ENCODE measurements at regions not wholly inside any gene's neighbourhood (a gene's known extent, or its start where the extent isn't known, plus 50 kb on each side); places are given as distances from the start of the nearest gene placed in this dataset.

DNA sequence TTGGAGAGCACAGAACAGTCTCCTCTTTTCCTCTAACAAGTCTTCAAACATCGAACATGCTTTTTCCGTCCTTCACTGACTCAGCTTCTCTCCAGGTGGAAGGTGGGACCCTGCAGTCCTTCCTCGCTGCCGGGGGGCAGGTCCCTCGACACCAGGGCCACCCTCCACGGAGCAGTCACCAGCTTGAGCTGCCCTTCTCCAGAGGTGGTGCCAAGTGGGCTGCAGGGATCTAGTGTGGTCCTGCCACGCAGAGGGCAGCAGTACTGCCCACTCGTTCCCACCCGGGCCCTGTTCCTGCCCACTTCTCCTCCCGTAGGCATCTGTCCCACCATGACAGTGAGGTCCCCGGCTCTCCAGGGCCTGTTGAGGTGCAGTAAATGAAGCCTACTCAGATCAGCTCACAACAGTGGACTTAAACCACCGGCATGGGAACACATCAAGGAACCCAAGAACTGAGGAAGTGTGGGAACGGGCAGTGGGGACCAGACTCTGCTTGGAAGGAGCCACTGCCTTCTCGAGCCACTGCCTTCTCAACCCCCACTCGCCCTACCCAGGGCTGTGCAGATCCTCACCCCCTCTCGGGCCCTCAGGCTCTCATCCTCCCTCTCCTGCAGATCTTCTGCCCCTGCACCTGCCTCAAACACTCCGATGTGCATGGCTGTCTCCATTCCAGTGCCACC is 153.9 kb downstream of the OAT start:
- H3K27ac ChIP-seq (replicated peaks; ENCODE audit: low read length), result no peak overlapping the region
- no peak overlapping the region for H2BK12ac ChIP-seq (ENCODE audit: low read length)
- no peak overlapping the region for H2AK5ac ChIP-seq (ENCODE audit: low read depth, low read length)
- no peak overlapping the region for H3K4ac ChIP-seq (ENCODE audit: low read length)
- no peak overlapping the region for H2AFZ ChIP-seq (ENCODE audit: low read length)
- H2BK120ac ChIP-seq (ENCODE audit: low read depth, low read length), result no peak overlapping the region
- H3K4me3 ChIP-seq (ENCODE audit: low read length in 2 of 2), result no peak overlapping the region
- no peak overlapping the region for H3K23ac ChIP-seq (ENCODE audit: low read depth, low read length, poor library complexity)
- H4K8ac ChIP-seq (ENCODE audit: low read depth, low read length), result no peak overlapping the region
- no peak overlapping the region for H3K9ac ChIP-seq (ENCODE audit: low read depth, low read length, poor library complexity)
- whole genome bisulfite sequencing, 2 donors (ENCODE audit: extremely low coverage in 2 of 2, insufficient read length in 2 of 2, insufficient replicate concordance in 1 of 2), result no CpG with 5 or more reads among the region's 17 CpGs
- H3K36me3 ChIP-seq (replicated peaks in 1 of 2; ENCODE audit: control insufficient read depth in 2 of 2, insufficient read depth in 2 of 2, low read length in 2 of 2), result no peaks in the 10 kb centered on the region
- no peak for DNase-seq (ENCODE audit: low spot score)
- no peak overlapping the region for H3K18ac ChIP-seq (ENCODE audit: low read length)
- H3K79me1 ChIP-seq (ENCODE audit: low read depth, low read length), result no peaks in the 10 kb centered on the region
- no peak overlapping the region for H4K91ac ChIP-seq (ENCODE audit: low read depth, low read length, poor library complexity)
- no peak overlapping the region for H2BK15ac ChIP-seq (ENCODE audit: low read length)
- H2BK5ac ChIP-seq (ENCODE audit: low read length), result no peak overlapping the region
- H3K4me2 ChIP-seq (ENCODE audit: insufficient read depth, low read length, poor library complexity, severe bottlenecking), result no peak overlapping the region
- H3K14ac ChIP-seq (ENCODE audit: low read length), result no peak overlapping the region
- peaks cover 0 to 15% (median 0%) of the 10 kb centered on the region in 3 experiments for H3K27me3 ChIP-seq (ENCODE audit: control insufficient read depth in 3 of 3, insufficient read depth in 3 of 3, low read depth in 1 of 3, low read length in 3 of 3)
- H3K4me1 ChIP-seq (ENCODE audit: control insufficient read depth in 2 of 2, insufficient read depth in 1 of 2, low read depth in 1 of 2, low read length in 2 of 2), result no peaks in the 10 kb centered on the region
- no peaks in the 10 kb centered on the region for H3K9me3 ChIP-seq (replicated peaks in 1 of 2; ENCODE audit: control insufficient read depth in 2 of 2, insufficient read depth in 1 of 2, low read depth in 1 of 2, low read length in 2 of 2)

DNA sequence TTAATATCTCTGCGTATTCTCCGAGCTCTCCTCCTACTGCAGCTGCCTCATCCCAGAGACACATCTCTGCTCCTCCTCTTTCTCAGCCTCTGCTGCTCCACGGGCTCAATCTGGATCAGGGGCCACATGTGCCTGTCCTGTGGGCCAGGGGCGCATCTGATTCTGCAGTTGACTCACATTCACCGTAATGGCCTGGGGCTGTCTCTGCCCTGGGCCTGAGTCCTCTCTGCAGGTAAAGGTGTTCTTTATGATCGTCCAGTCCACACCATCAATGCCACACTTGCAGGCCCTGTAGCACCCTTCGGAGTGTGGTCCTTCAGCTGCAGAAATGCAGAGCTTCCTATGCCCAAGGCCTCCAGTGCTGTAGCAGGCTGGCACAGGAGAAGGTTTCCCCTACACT is 154.5 kb downstream of the OAT start:
- no peak overlapping the region for H3K23ac ChIP-seq (ENCODE audit: low read depth, low read length, poor library complexity)
- H2BK120ac ChIP-seq (ENCODE audit: low read depth, low read length), result no peak overlapping the region
- H3K27ac ChIP-seq (replicated peaks; ENCODE audit: low read length), result no peak overlapping the region
- no peak overlapping the region for H2AK5ac ChIP-seq (ENCODE audit: low read depth, low read length)
- no peak overlapping the region for H2BK5ac ChIP-seq (ENCODE audit: low read length)
- no peak overlapping the region for H3K18ac ChIP-seq (ENCODE audit: low read length)
- no peak for DNase-seq (ENCODE audit: low spot score)
- H2AFZ ChIP-seq (ENCODE audit: low read length), result no peak overlapping the region
- H3K14ac ChIP-seq (ENCODE audit: low read length), result no peak overlapping the region
- no peak overlapping the region for H4K91ac ChIP-seq (ENCODE audit: low read depth, low read length, poor library complexity)
- WGBS, 2 donors (ENCODE audit: extremely low coverage in 2 of 2, insufficient read length in 2 of 2, insufficient replicate concordance in 1 of 2), result no CpG with 5 or more reads among the region's 7 CpGs
- H2BK12ac ChIP-seq (ENCODE audit: low read length), result no peak overlapping the region
- H2BK15ac ChIP-seq (ENCODE audit: low read length), result no peak overlapping the region
- H3K4me2 ChIP-seq (ENCODE audit: insufficient read depth, low read length, poor library complexity, severe bottlenecking), result no peak overlapping the region
- H3K4me3 ChIP-seq (ENCODE audit: low read length in 2 of 2), result no peak overlapping the region
- no peaks in the 10 kb centered on the region for H3K79me1 ChIP-seq (ENCODE audit: low read depth, low read length)
- H3K4me1 ChIP-seq (ENCODE audit: control insufficient read depth in 2 of 2, insufficient read depth in 1 of 2, low read depth in 1 of 2, low read length in 2 of 2), result no peaks in the 10 kb centered on the region
- H4K8ac ChIP-seq (ENCODE audit: low read depth, low read length), result no peak overlapping the region
- peaks cover 0 to 15% (median 0%) of the 10 kb centered on the region in 3 experiments for H3K27me3 ChIP-seq (ENCODE audit: control insufficient read depth in 3 of 3, insufficient read depth in 3 of 3, low read depth in 1 of 3, low read length in 3 of 3)
- H3K36me3 ChIP-seq (replicated peaks in 1 of 2; ENCODE audit: control insufficient read depth in 2 of 2, insufficient read depth in 2 of 2, low read length in 2 of 2), result no peaks in the 10 kb centered on the region
- H3K9me3 ChIP-seq (replicated peaks in 1 of 2; ENCODE audit: control insufficient read depth in 2 of 2, insufficient read depth in 1 of 2, low read depth in 1 of 2, low read length in 2 of 2), result no peaks in the 10 kb centered on the region
- H3K4ac ChIP-seq (ENCODE audit: low read length), result no peak overlapping the region
- H3K9ac ChIP-seq (ENCODE audit: low read depth, low read length, poor library complexity), result no peak overlapping the region

DNA sequence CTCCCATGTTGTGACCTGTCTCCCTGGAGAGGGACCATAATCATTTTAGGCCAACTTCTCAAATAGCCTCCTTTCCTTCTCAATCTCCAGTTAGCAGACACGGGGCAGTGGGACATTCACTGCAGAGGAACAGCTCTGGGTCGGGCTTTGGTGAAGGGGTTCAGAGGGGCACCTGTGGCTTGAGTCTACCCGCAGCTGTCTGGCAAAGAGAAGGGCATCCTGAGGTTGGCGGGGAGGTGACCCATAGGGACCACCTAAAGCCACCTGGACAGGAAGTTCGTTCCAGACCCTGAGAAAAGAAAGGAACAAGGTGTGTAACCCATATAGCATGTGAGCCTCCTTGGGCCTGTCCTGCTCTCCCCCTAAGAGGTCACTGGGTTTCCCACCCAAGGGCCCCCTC is 155.0 kb downstream of the OAT start:
- H3K27me3 ChIP-seq (ENCODE audit: control insufficient read depth in 3 of 3, insufficient read depth in 3 of 3, low read depth in 1 of 3, low read length in 3 of 3), result peaks cover 0 to 15% (median 0%) of the 10 kb centered on the region in 3 experiments
- no peak overlapping the region for H2AFZ ChIP-seq (ENCODE audit: low read length)
- no peaks in the 10 kb centered on the region for H3K4me1 ChIP-seq (ENCODE audit: control insufficient read depth in 2 of 2, insufficient read depth in 1 of 2, low read depth in 1 of 2, low read length in 2 of 2)
- H2AK5ac ChIP-seq (ENCODE audit: low read depth, low read length), result no peak overlapping the region
- no peak overlapping the region for H2BK120ac ChIP-seq (ENCODE audit: low read depth, low read length)
- no peak overlapping the region for H4K8ac ChIP-seq (ENCODE audit: low read depth, low read length)
- WGBS, 2 donors (ENCODE audit: extremely low coverage in 2 of 2, insufficient read length in 2 of 2, insufficient replicate concordance in 1 of 2), result no CpG with 5 or more reads among the region's 5 CpGs
- no peak overlapping the region for H4K91ac ChIP-seq (ENCODE audit: low read depth, low read length, poor library complexity)
- H3K79me1 ChIP-seq (ENCODE audit: low read depth, low read length), result no peaks in the 10 kb centered on the region
- no peak overlapping the region for H3K23ac ChIP-seq (ENCODE audit: low read depth, low read length, poor library complexity)
- H2BK15ac ChIP-seq (ENCODE audit: low read length), result no peak overlapping the region
- no peak for DNase-seq (ENCODE audit: low spot score)
- H3K9me3 ChIP-seq (replicated peaks in 1 of 2; ENCODE audit: control insufficient read depth in 2 of 2, insufficient read depth in 1 of 2, low read depth in 1 of 2, low read length in 2 of 2), result no peaks in the 10 kb centered on the region
- no peak overlapping the region for H3K27ac ChIP-seq (replicated peaks; ENCODE audit: low read length)
- no peaks in the 10 kb centered on the region for H3K36me3 ChIP-seq (replicated peaks in 1 of 2; ENCODE audit: control insufficient read depth in 2 of 2, insufficient read depth in 2 of 2, low read length in 2 of 2)
- H3K18ac ChIP-seq (ENCODE audit: low read length), result no peak overlapping the region
- H3K9ac ChIP-seq (ENCODE audit: low read depth, low read length, poor library complexity), result no peak overlapping the region
- no peak overlapping the region for H2BK5ac ChIP-seq (ENCODE audit: low read length)
- no peak overlapping the region for H3K14ac ChIP-seq (ENCODE audit: low read length)
- H3K4me2 ChIP-seq (ENCODE audit: insufficient read depth, low read length, poor library complexity, severe bottlenecking), result no peak overlapping the region
- H3K4ac ChIP-seq (ENCODE audit: low read length), result no peak overlapping the region
- H2BK12ac ChIP-seq (ENCODE audit: low read length), result no peak overlapping the region
- no peak overlapping the region for H3K4me3 ChIP-seq (ENCODE audit: low read length in 2 of 2)

DNA sequence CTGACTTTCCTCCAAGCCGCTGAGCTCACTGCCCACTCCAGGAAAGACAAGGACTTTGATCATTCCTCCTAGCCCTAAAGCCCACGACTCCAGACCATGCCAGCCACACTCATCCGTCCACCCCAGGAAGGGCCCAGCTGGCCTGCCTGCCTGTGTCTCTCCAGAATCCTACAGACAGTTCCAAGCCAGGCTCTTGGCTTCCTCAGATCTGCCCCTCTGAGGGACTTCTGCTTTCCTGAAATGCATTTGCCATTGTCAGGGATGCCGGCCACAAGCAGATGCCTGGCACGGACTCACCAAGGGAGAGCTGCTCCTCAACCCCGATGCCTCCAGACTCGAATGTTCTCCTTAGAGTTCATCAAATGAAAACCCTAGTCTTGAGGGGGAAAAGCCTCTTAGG is 155.8 kb downstream of the OAT start:
- no peak overlapping the region for H3K4me3 ChIP-seq (ENCODE audit: low read length in 2 of 2)
- no CpG with 5 or more reads among the region's 7 CpGs for WGBS, 2 donors (ENCODE audit: extremely low coverage in 2 of 2, insufficient read length in 2 of 2, insufficient replicate concordance in 1 of 2)

More for the DNA sequence above, 155.8 kb downstream of the OAT start:
- Histone ChIP-seq H3K9me3 (replicated peaks in 1 of 2; ENCODE audit: control insufficient read depth in 2 of 2, insufficient read depth in 1 of 2, low read depth in 1 of 2, low read length in 2 of 2) (no peaks in the 10 kb centered on the region), H2AK5ac (ENCODE audit: low read depth, low read length) (no peak overlapping the region), H2BK15ac (ENCODE audit: low read length) (no peak overlapping the region), H3K4me1 (ENCODE audit: control insufficient read depth in 2 of 2, insufficient read depth in 1 of 2, low read depth in 1 of 2, low read length in 2 of 2) (no peaks in the 10 kb centered on the region), H3K27ac (replicated peaks; ENCODE audit: low read length) (no peak overlapping the region), H3K14ac (ENCODE audit: low read length) (no peak overlapping the region), H3K4me2 (ENCODE audit: insufficient read depth, low read length, poor library complexity, severe bottlenecking) (no peak overlapping the region), H3K36me3 (replicated peaks in 1 of 2; ENCODE audit: control insufficient read depth in 2 of 2, insufficient read depth in 2 of 2, low read length in 2 of 2) (no peaks in the 10 kb centered on the region), H3K27me3 (ENCODE audit: control insufficient read depth in 3 of 3, insufficient read depth in 3 of 3, low read depth in 1 of 3, low read length in 3 of 3) (peaks cover 0 to 15% (median 0%) of the 10 kb centered on the region in 3 experiments), H2BK120ac (ENCODE audit: low read depth, low read length) (no peak overlapping the region), H3K23ac (ENCODE audit: low read depth, low read length, poor library complexity) (no peak overlapping the region), H3K9ac (ENCODE audit: low read depth, low read length, poor library complexity) (no peak overlapping the region), H2BK12ac (ENCODE audit: low read length) (no peak overlapping the region), H3K4ac (ENCODE audit: low read length) (no peak overlapping the region), H4K8ac (ENCODE audit: low read depth, low read length) (no peak overlapping the region), H2AFZ (ENCODE audit: low read length) (no peak overlapping the region), H3K18ac (ENCODE audit: low read length) (no peak overlapping the region), H3K79me1 (ENCODE audit: low read depth, low read length) (no peaks in the 10 kb centered on the region), H4K91ac (ENCODE audit: low read depth, low read length, poor library complexity) (no peak overlapping the region), H2BK5ac (ENCODE audit: low read length) (no peak overlapping the region)
- no peak for DNase-seq (ENCODE audit: low spot score)

All from neuronal stem cell (in vitro differentiated cells).